HepG2 (cell line): ENCODE measurements at regions not wholly inside any gene's neighbourhood (a gene's known extent, or its start where the extent isn't known, plus 50 kb on each side); places are given as distances from the start of the nearest gene placed in this dataset.

Source experiments
- BRCA1 ChIP-seq: sonication (generic); formaldehyde crosslinking; IDR thresholded peaks from 2 replicates; pipeline ENCODE4 v1.4.0; 2020; ENCODE audit warnings: missing genetic modification reagents
- HDAC6 ChIP-seq: fragments of 200-600 bp; sonication (generic); IDR thresholded peaks from 2 replicates; pipeline ENCODE4 v1.7.0; 2017; ENCODE audit warnings: mild to moderate bottlenecking, antibody characterized with exemption, low read length, low read depth
- KLF16 ChIP-seq, 2 experiments: sonication (generic) in 1 of 2; formaldehyde crosslinking in 1 of 2; IDR thresholded peaks; 2 replicates each; pipeline versions ENCODE4 v1.6.1 to v1.8.0; 2016 to 2023; ENCODE audit warnings: missing genetic modification reagents in 2 of 2, missing compliant biosample characterization in 1 of 2
- MATR3 ChIP-seq: sonication (generic); formaldehyde crosslinking; IDR thresholded peaks from 2 replicates; pipeline ENCODE4 v1.4.0; 2020; ENCODE audit warnings: missing genetic modification reagents
- MED1 ChIP-seq: sonication (generic); formaldehyde crosslinking; IDR thresholded peaks from 2 replicates; pipeline ENCODE4 v1.4.0; 2020; ENCODE audit warnings: missing genetic modification reagents
- PBX3 ChIP-seq: sonication (generic); formaldehyde crosslinking; IDR thresholded peaks from 2 replicates; pipeline ENCODE4 v1.8.1; 2023; ENCODE audit warnings: missing genetic modification reagents, inconsistent platforms, borderline replicate concordance
- SMC3 ChIP-seq: IDR thresholded peaks from 2 replicates; pipeline ENCODE4 v1.6.1; 2011; ENCODE audit warnings: low read length, improper control_type of control experiment
- XRCC5 ChIP-seq: fragments of 200-400 bp; formaldehyde crosslinking; optimal IDR thresholded peaks from 2 replicates; pipeline ENCODE3; 2017; ENCODE audit warnings: mild to moderate bottlenecking, low read length
- YY1 ChIP-seq: IDR thresholded peaks from 2 replicates; pipeline ENCODE4 v1.6.1; 2011; ENCODE audit warnings: low read length, low read depth, moderate library complexity, mild to moderate bottlenecking; ENCODE audit not compliant: insufficient read depth, insufficient replicate concordance
- ZNF629 ChIP-seq: sonication (generic); formaldehyde crosslinking; conservative IDR thresholded peaks from 2 replicates; pipeline ENCODE4 v1.5.0; 2020; ENCODE audit warnings: missing genetic modification reagents
- TF ChIP-seq, protein P1 (sequence below): sonication (generic); formaldehyde crosslinking; IDR thresholded peaks from 2 replicates; pipeline ENCODE4 v1.5.0; 2020; ENCODE audit warnings: mild to moderate bottlenecking, missing genetic modification reagents, moderate library complexity

DNA sequence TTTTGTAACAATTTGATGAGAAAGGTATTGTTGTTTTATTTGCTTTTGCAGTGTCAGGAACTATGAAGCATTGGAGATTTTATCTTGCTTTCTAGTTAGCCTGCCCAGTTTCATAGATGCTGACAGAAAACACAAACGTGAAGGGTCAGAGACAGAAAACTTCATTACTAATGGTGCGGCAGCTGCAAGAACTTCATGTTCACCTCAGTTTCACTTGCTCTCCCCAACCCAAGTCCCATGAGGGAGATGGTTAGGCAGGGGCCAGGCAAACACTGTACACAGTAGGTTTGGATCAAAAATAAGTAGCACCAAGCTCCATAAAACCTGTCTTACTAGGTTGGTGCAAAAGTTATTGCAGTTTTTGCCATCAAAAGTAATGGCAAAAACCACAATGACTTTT lies 550.2 kb upstream of the MIR17HG start:
- TF ChIP-seq PBX3 (no peak), BRCA1 (CRISPR knock-in tag) (no peak), SMC3 (no peak), YY1 (no peak), MED1 (CRISPR knock-in tag) (no peak), XRCC5 (no peak), KLF16 (CRISPR knock-in tag; IDR thresholded peaks at IDR 0.05) (no peak), MATR3 (CRISPR knock-in tag) (no peak), ZNF629 (CRISPR knock-in tag) (no peak), HDAC6 (no peak)
- TF ChIP-seq, protein P1, sequence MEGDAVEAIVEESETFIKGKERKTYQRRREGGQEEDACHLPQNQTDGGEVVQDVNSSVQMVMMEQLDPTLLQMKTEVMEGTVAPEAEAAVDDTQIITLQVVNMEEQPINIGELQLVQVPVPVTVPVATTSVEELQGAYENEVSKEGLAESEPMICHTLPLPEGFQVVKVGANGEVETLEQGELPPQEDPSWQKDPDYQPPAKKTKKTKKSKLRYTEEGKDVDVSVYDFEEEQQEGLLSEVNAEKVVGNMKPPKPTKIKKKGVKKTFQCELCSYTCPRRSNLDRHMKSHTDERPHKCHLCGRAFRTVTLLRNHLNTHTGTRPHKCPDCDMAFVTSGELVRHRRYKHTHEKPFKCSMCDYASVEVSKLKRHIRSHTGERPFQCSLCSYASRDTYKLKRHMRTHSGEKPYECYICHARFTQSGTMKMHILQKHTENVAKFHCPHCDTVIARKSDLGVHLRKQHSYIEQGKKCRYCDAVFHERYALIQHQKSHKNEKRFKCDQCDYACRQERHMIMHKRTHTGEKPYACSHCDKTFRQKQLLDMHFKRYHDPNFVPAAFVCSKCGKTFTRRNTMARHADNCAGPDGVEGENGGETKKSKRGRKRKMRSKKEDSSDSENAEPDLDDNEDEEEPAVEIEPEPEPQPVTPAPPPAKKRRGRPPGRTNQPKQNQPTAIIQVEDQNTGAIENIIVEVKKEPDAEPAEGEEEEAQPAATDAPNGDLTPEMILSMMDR (CRISPR knock-in tag), result no peak
